SK-N-SH (cell line): ENCODE measurements at regions not wholly inside any gene's neighbourhood (a gene's known extent, or its start where the extent isn't known, plus 50 kb on each side); places are given as distances from the start of the nearest gene placed in this dataset.

Experiments
- CTCF ChIA-PET: fragments of 300-600, 350-600 bp; formaldehyde crosslinking; extraction: SDS; loops from one replicate; lab custom pipeline; 2021; lab: Yijun Ruan, JAX
- POLR2A ChIA-PET: fragments of 350-600 bp; sonication (Branson Sonifier 250); formaldehyde crosslinking; extraction: SDS; loops from one replicate; lab custom pipeline; 2020; ENCODE audit warnings: antibody characterized with exemption, inconsistent platforms; lab: Yijun Ruan, JAX
- DNase-seq: peaks from one replicate; pipeline ENCODE4 v3.0.0; 2012
- H2AFZ ChIP-seq: fragments of 200-600 bp; sonication (generic); 2 replicates; pipeline ENCODE4 v1.8.1; 2016; ENCODE audit warnings: antibody characterized with exemption, mild to moderate bottlenecking, low read depth
- H3F3A ChIP-seq: fragments of 200-600 bp; sonication (generic); replicated peaks from 2 replicates; pipeline ENCODE3; 2016; ENCODE audit warnings: antibody characterized with exemption, mild to moderate bottlenecking; ENCODE audit not compliant: insufficient read depth
- H3K27ac ChIP-seq, 2 experiments: fragments of 200-500 bp in 1 of 2; fragments of 200-600 bp in 1 of 2; sonication (Bioruptor generic) in 1 of 2; sonication (generic), shearing (Covaris generic) in 1 of 2; 2 replicates each; pipeline versions ENCODE4 v1.5.1 to v1.6.1; 2014 to 2016; ENCODE audit warnings: low read depth in 2 of 2, inconsistent platforms in 1 of 2, low read length in 1 of 2, mild to moderate bottlenecking in 1 of 2, mixed read lengths in 1 of 2
- H3K27me3 ChIP-seq: fragments of 200-600 bp; sonication (generic), shearing (Covaris generic); 2 replicates; pipeline ENCODE4 v1.6.1; 2016; ENCODE audit warnings: mixed run types; ENCODE audit not compliant: insufficient read depth
- H3K36me3 ChIP-seq, 2 experiments: fragments of 200-500 bp in 1 of 2; fragments of 200-600 bp in 1 of 2; sonication (Bioruptor generic) in 1 of 2; sonication (generic) in 1 of 2; replicated peaks in 1 of 2; 2 replicates each; pipeline versions ENCODE3 to v1.5.1; 2014 to 2016; ENCODE audit warnings: low read length in 1 of 2, mild to moderate bottlenecking in 1 of 2; ENCODE audit not compliant: insufficient read depth in 2 of 2, control insufficient read depth in 1 of 2
- H3K4me1 ChIP-seq, 2 experiments: fragments of 200-500 bp in 1 of 2; fragments of 200-600 bp in 1 of 2; sonication (Bioruptor generic) in 1 of 2; sonication (generic), shearing (Covaris generic) in 1 of 2; 2 replicates each; pipeline versions ENCODE4 v1.5.1 to v1.6.1; 2014 to 2016; ENCODE audit warnings: low read depth in 1 of 2, low read length in 1 of 2, mixed run types in 1 of 2; ENCODE audit not compliant: insufficient read depth in 2 of 2, control insufficient read depth in 1 of 2
- H3K4me2 ChIP-seq: fragments of 200-600 bp; sonication (generic), shearing (Covaris generic); 2 replicates; pipeline ENCODE4 v1.6.1; 2017; ENCODE audit warnings: mixed run types
- H3K4me3 ChIP-seq, 2 experiments: fragments of 200-500 bp in 1 of 2; fragments of 200-600 bp in 1 of 2; sonication (Bioruptor generic) in 1 of 2; sonication (generic), shearing (Covaris generic) in 1 of 2; 2 replicates each; pipeline versions ENCODE4 v1.5.1 to v1.8.1; 2014 to 2016; ENCODE audit warnings: low read depth in 2 of 2, inconsistent platforms in 1 of 2, low read length in 1 of 2, mild to moderate bottlenecking in 1 of 2, mixed read lengths in 1 of 2, moderate library complexity in 1 of 2
- H3K79me2 ChIP-seq: fragments of 200-600 bp; sonication (generic); 2 replicates; pipeline ENCODE4 v1.8.1; 2017; ENCODE audit warnings: mild to moderate bottlenecking; ENCODE audit not compliant: insufficient read depth
- H3K9ac ChIP-seq: fragments of 200-600 bp; sonication (generic); 2 replicates; pipeline ENCODE4 v1.6.1; 2017; ENCODE audit warnings: mixed run types
- H3K9me2 ChIP-seq: fragments of 200-600 bp; sonication (generic); 2 replicates; pipeline ENCODE4 v1.6.1; 2017; ENCODE audit warnings: mixed run types
- H3K9me3 ChIP-seq: fragments of 200-600 bp; sonication (generic); 2 replicates; pipeline ENCODE4 v1.6.1; 2017; ENCODE audit warnings: mixed run types, mild to moderate bottlenecking, moderate library complexity
- H4K20me1 ChIP-seq: fragments of 200-600 bp; sonication (generic); 2 replicates; pipeline ENCODE4 v1.6.1; 2017; ENCODE audit warnings: mild to moderate bottlenecking, mixed run types; ENCODE audit not compliant: insufficient read depth
- ELF1 ChIP-seq: IDR thresholded peaks from 2 replicates; pipeline ENCODE4 v1.4.0; 2012
- MAX ChIP-seq: IDR thresholded peaks from 2 replicates; pipeline ENCODE4 v1.4.0; 2012; ENCODE audit warnings: low read depth
- MEF2A ChIP-seq: IDR thresholded peaks from 2 replicates; pipeline ENCODE4 v1.4.0; 2012; ENCODE audit warnings: low read depth, borderline replicate concordance
- MXI1 ChIP-seq: IDR thresholded peaks from 2 replicates; pipeline ENCODE4 v1.6.1; 2012; ENCODE audit warnings: mild to moderate bottlenecking, low read depth, low read length, improper control_type of control experiment
- PBX3 ChIP-seq: IDR thresholded peaks from 2 replicates; pipeline ENCODE4; 2012
- RXRA ChIP-seq: IDR thresholded peaks from 2 replicates; pipeline ENCODE4 v1.4.0; 2012; ENCODE audit warnings: low read depth, mild to moderate bottlenecking, borderline replicate concordance
- SMC3 ChIP-seq: IDR thresholded peaks from 2 replicates; pipeline ENCODE4 v1.6.1; 2012; ENCODE audit warnings: low read depth, low read length, improper control_type of control experiment
- TAF1 ChIP-seq: IDR thresholded peaks from 2 replicates; pipeline ENCODE4 v1.6.1; 2012; ENCODE audit warnings: low read depth, mild to moderate bottlenecking, low read length, moderate library complexity, borderline replicate concordance
- TEAD4 ChIP-seq: IDR thresholded peaks from 2 replicates; pipeline ENCODE4 v1.4.0; 2012; ENCODE audit warnings: mild to moderate bottlenecking, borderline replicate concordance; ENCODE audit not compliant: insufficient read depth
- USF1 ChIP-seq: IDR thresholded peaks from 2 replicates; pipeline ENCODE4 v1.4.0; 2012; ENCODE audit warnings: low read depth, borderline replicate concordance
- WGBS: methylation state at CpG from one replicate; pipeline ENCODE4 v1.1.6; 2017; ENCODE audit warnings: low lambda C conversion rate; 5-methylcytosine and 5-hydroxymethylcytosine counted together

- H3K79me2 ChIP-seq, result no peaks in the 10 kb centered on the region
- TF ChIP-seq MEF2A, result no peak
- no peak for TF ChIP-seq PBX3
- TF ChIP-seq MXI1, result no peak
- no peak for TF ChIP-seq MAX
- TF ChIP-seq, all 33 proteins: peak for 0
- Histone ChIP-seq H2AFZ (no peak overlapping the region), H4K20me1 (no peaks in the 10 kb centered on the region), H3K4me1 (no peaks in the 10 kb centered on the region), H3K36me3 (no peaks in the 10 kb centered on the region), H3K27me3 (no peaks in the 10 kb centered on the region), H3K27ac (no peak overlapping the region), H3K9ac (no peak overlapping the region), H3F3A (peaks cover 4% of the 10 kb centered on the region), H3K4me3 (no peak overlapping the region), H3K9me3 (no peaks in the 10 kb centered on the region), H3K9me2 (no peaks in the 10 kb centered on the region; the same call in 1 of the 2 replicates), H3K4me2 (no peak overlapping the region)
- 8% methylated on average over 3 of the region's 3 CpGs for WGBS
- ChIA-PET CTCF (no interaction called here), POLR2A (no interaction called here)
- no peak for DNase-seq
These were observed 1082.3 kb upstream of the ADGRL3 start for GRCh38 chr4:60117726-60118323.

GRCh38 chr4:60122820-60123219 lies 1077.3 kb upstream of the ADGRL3 start:
- no peak overlapping the region for H3K4me3 ChIP-seq

GRCh38 chr4:60128888-60129287 lies 1071.2 kb upstream of the ADGRL3 start:
- no peak overlapping the region for H3K4me2 ChIP-seq
- POLR2A ChIA-PET, result no interaction called here
- H3K9ac ChIP-seq, result no peak overlapping the region
- H3K27me3 ChIP-seq, result no peaks in the 10 kb centered on the region
- no peaks in the 10 kb centered on the region for H3K36me3 ChIP-seq
- H4K20me1 ChIP-seq, result no peaks in the 10 kb centered on the region
- no peak for DNase-seq
- CTCF ChIA-PET, result no interaction called here
- no peak overlapping the region for H2AFZ ChIP-seq
- 7% methylated on average over 4 of the region's 4 CpGs for WGBS
- H3F3A ChIP-seq, result no peaks in the 10 kb centered on the region
- H3K9me3 ChIP-seq, result peaks cover 5% of the 10 kb centered on the region; the same call in 1 of the 2 replicates
- no peaks in the 10 kb centered on the region for H3K79me2 ChIP-seq
- no peaks in the 10 kb centered on the region for H3K4me1 ChIP-seq
- no peak overlapping the region for H3K27ac ChIP-seq
- H3K9me2 ChIP-seq, result no peaks in the 10 kb centered on the region
- H3K4me3 ChIP-seq, result no peak overlapping the region
- TF ChIP-seq SMC3, result no peak
- TF ChIP-seq TEAD4, result no peak
- no peak for TF ChIP-seq ELF1
- TF ChIP-seq TAF1, result no peak
- TF ChIP-seq RXRA, result no peak

More at GRCh38 chr4:60122820-60123219, 1077.3 kb upstream of the ADGRL3 start:
- Histone ChIP-seq H3K9ac (no peak overlapping the region), H3K4me1 (no peaks in the 10 kb centered on the region), H3K79me2 (no peaks in the 10 kb centered on the region), H3K27ac (no peak overlapping the region), H3K27me3 (no peaks in the 10 kb centered on the region), H2AFZ (no peak overlapping the region), H4K20me1 (no peaks in the 10 kb centered on the region), H3K36me3 (no peaks in the 10 kb centered on the region), H3F3A (peaks cover 11% of the 10 kb centered on the region), H3K9me2 (no peaks in the 10 kb centered on the region), H3K4me2 (no peak overlapping the region), H3K9me3 (no peaks in the 10 kb centered on the region)
- no peak for DNase-seq
- TF ChIP-seq USF1 (no peak), MEF2A (no peak)
- CTCF ChIA-PET, result no interaction called here
- WGBS, result 88% methylated on average over 6 of the region's 6 CpGs
- POLR2A ChIA-PET, result no interaction called here
